Lung (tissue), 11 donors: ENCODE measurements at regions not wholly inside any gene's neighbourhood (a gene's known extent, or its start where the extent isn't known, plus 50 kb on each side); places are given as distances from the start of the nearest gene placed in this dataset.

Source experiments
- ATAC-seq: fragments of 200-7000 bp; cut with Tn5 transposase; one replicate; pipeline ENCODE4 v1.9.1; 2020; ENCODE audit warnings: moderate number of reproducible peaks; ENCODE audit not compliant: insufficient read depth, low FRiP score
- DNase-seq, 3 donors: peaks; one replicate each; pipeline ENCODE4 v3.0.0-alpha.2; 2013 to 2017
- H3K27ac ChIP-seq, 2 donors: one replicate each; pipeline ENCODE4 v1.5.1; 2013; ENCODE audit warnings: mild to moderate bottlenecking in 2 of 2, moderate library complexity in 2 of 2, control low read depth in 1 of 2, inconsistent platforms in 1 of 2, low read depth in 1 of 2, low read length in 1 of 2
- H3K27me3 ChIP-seq, 3 donors: one replicate each; pipeline ENCODE4 v1.5.1; 2013; ENCODE audit warnings: low read length in 2 of 3; ENCODE audit not compliant: control insufficient read depth in 3 of 3, insufficient read depth in 3 of 3
- H3K36me3 ChIP-seq, 4 donors: one replicate each; pipeline ENCODE4 v1.5.1; 2013; ENCODE audit warnings: low read length in 4 of 4, mild to moderate bottlenecking in 1 of 4, moderate library complexity in 1 of 4; ENCODE audit not compliant: control insufficient read depth in 4 of 4, insufficient read depth in 4 of 4
- H3K4me1 ChIP-seq, 5 donors: one replicate each; pipeline ENCODE4 v1.5.1; 2013; ENCODE audit warnings: low read length in 5 of 5, mild to moderate bottlenecking in 2 of 5, moderate library complexity in 1 of 5; ENCODE audit not compliant: control insufficient read depth in 5 of 5, insufficient read depth in 5 of 5
- H3K4me3 ChIP-seq: one replicate; pipeline ENCODE4 v1.5.1; 2013; ENCODE audit warnings: mild to moderate bottlenecking, control low read depth, moderate library complexity
- H3K9ac ChIP-seq, 2 donors: one replicate each; pipeline ENCODE4 v1.5.1; 2013; ENCODE audit warnings: low read length in 2 of 2, control low read depth in 1 of 2; ENCODE audit not compliant: insufficient read depth in 1 of 2
- H3K9me3 ChIP-seq, 4 donors: one replicate each; pipeline ENCODE4 v1.5.1; 2013; ENCODE audit warnings: low read length in 3 of 4, mild to moderate bottlenecking in 1 of 4, moderate library complexity in 1 of 4; ENCODE audit not compliant: control insufficient read depth in 4 of 4, insufficient read depth in 3 of 4
- CTCF ChIP-seq: IDR thresholded peaks from 2 replicates; pipeline ENCODE4 v1.5.1; 2012; ENCODE audit warnings: mild to moderate bottlenecking; ENCODE audit errors: control extremely low read depth, extremely low read depth
- WGBS, 2 donors: extraction: QIAGEN DNeasy Blood & Tissue Kit; methylation state at CpG; one replicate each; pipeline ENCODE4 v1.1.7; 2013; 5-methylcytosine and 5-hydroxymethylcytosine counted together
- donor health status: control.
- donor health status: control.
- donor health status: Bipolar disorder and iron deficiency.
- donor health status: healthy.
- donor health status: DM: yes; HTN: yes; CAD: no.

- Histone ChIP-seq H3K4me1 (no peaks in the 10 kb centered on the region), H3K27me3 (no peaks in the 10 kb centered on the region), H3K36me3 (no peaks in the 10 kb centered on the region), H3K9ac (no peak overlapping the region), H3K4me3 (no peak overlapping the region), H3K9me3 (peaks cover 0 to 3% (median 0%) of the 10 kb centered on the region in 4 donors), H3K27ac (no peak overlapping the region)
- ATAC-seq (no peak), DNase-seq (no peak)
- TF ChIP-seq CTCF: no peak
- 73 to 75% methylated on average over 11 of the region's 11 CpGs for WGBS, 2 donors
Observed at GRCh38 chr5:17359451-17360011, 138.5 kb upstream of the TAF11L2 start.

GRCh38 chr5:17360879-17361278 lies 137.2 kb upstream of the TAF11L2 start:
- DNase-seq (no peak), ATAC-seq (no peak)
- no peaks in the 10 kb centered on the region for H3K27me3 ChIP-seq
- WGBS, 2 donors: 97% methylated on average over 6 of the region's 6 CpGs
- no peaks in the 10 kb centered on the region for H3K36me3 ChIP-seq
- H3K9ac ChIP-seq: no peak overlapping the region
- H3K4me1 ChIP-seq: peaks cover 0 to 12% (median 0%) of the 10 kb centered on the region in 5 donors
- no peak overlapping the region for H3K4me3 ChIP-seq
- TF ChIP-seq CTCF: no peak
- no peak overlapping the region for H3K27ac ChIP-seq
- H3K9me3 ChIP-seq: peaks cover 0 to 3% (median 0%) of the 10 kb centered on the region in 4 donors

GRCh38 chr5:17361331-17361730 lies 136.7 kb upstream of the TAF11L2 start:
- Histone ChIP-seq H3K9me3 (peaks cover 0 to 3% (median 0%) of the 10 kb centered on the region in 4 donors), H3K27ac (no peak overlapping the region), H3K9ac (no peak overlapping the region), H3K27me3 (no peaks in the 10 kb centered on the region), H3K36me3 (no peaks in the 10 kb centered on the region), H3K4me1 (peaks cover 0 to 12% (median 0%) of the 10 kb centered on the region in 5 donors), H3K4me3 (no peak overlapping the region)
- 81 to 87% methylated on average over 4 of the region's 4 CpGs for WGBS, 2 donors
- no peak for DNase-seq
- TF ChIP-seq CTCF: no peak
- no peak for ATAC-seq
